K562 (cell line): ENCODE measurements at regions not wholly inside any gene's neighbourhood (a gene's known extent, or its start where the extent isn't known, plus 50 kb on each side); places are given as distances from the start of the nearest gene placed in this dataset.

Experiments
- ATAC-seq: fragments of 200-7000 bp; cut with Tn5 transposase; 3 replicates; pipeline ENCODE4 v1.9.1; 2020; ENCODE audit warnings: moderate library complexity
- BruUV-seq: library from RNA; stranded (reverse); fragments of 400-500 nt; replicated peaks from 2 replicates; lab custom pipeline; 2021; lab: Mats Ljungman, UMichigan
- CTCF ChIA-PET: fragments of 300-600 bp; formaldehyde crosslinking; extraction: SDS; loops from one replicate; lab custom pipeline; 2021; ENCODE audit warnings: low intra/inter-chr PET ratio; lab: Yijun Ruan, JAX
- POLR2A ChIA-PET: fragments of 300-600, 350-650 bp; sonication (Branson Sonifier 250); formaldehyde crosslinking; extraction: SDS; loops from one replicate; lab custom pipeline; 2021; ENCODE audit warnings: antibody characterized with exemption, inconsistent platforms; lab: Yijun Ruan, JAX
- DNase-seq, 4 experiments: peaks; one replicate each; pipeline versions ENCODE4 v3.0.0 to v3.0.0-alpha.2; 2011 to 2018; ENCODE audit warnings: low spot score in 3 of 4, mixed read lengths in 3 of 4; ENCODE audit errors: extremely low read depth in 1 of 4
- FAIRE-seq: peaks from 2 replicates; lab custom pipeline; 2011; peaks lifted over from hg19 to GRCh38; lab: Jason Lieb, UNC
- H2AFZ ChIP-seq: 2 replicates; pipeline ENCODE4 v1.6.0; 2011; ENCODE audit warnings: low read depth, low read length, control low read depth, inconsistent platforms
- H3K27ac ChIP-seq: fragments of 200-600 bp; 3 replicates; pipeline ENCODE4 v1.8.0; 2011; ENCODE audit warnings: low read depth, mild to moderate bottlenecking, control low read depth, inconsistent platforms, low read length, moderate library complexity, mixed read lengths; ENCODE audit errors: extremely low read depth
- H3K27me3 ChIP-seq, 2 experiments: fragments of 300-600 bp in 1 of 2; 2 replicates in 1 of 2; 3 replicates in 1 of 2; pipeline versions ENCODE4 v1.6.0 to v1.8.0; 2011; ENCODE audit warnings: inconsistent platforms in 2 of 2, low read length in 2 of 2, mild to moderate bottlenecking in 1 of 2, mixed read lengths in 1 of 2, moderate library complexity in 1 of 2; ENCODE audit not compliant: control insufficient read depth in 2 of 2, insufficient read depth in 2 of 2
- H3K36me3 ChIP-seq: fragments of 300-600 bp; 3 replicates; pipeline ENCODE4 v1.8.0; 2011; ENCODE audit warnings: mild to moderate bottlenecking, low read length, inconsistent platforms; ENCODE audit not compliant: control insufficient read depth, insufficient read depth
- H3K4me1 ChIP-seq, 2 experiments: fragments of 200-600 bp in 1 of 2; replicated peaks in 1 of 2; 2 replicates in 1 of 2; 3 replicates in 1 of 2; pipeline versions ENCODE4 v1.5.1 to v1.8.0; 2011; ENCODE audit warnings: inconsistent platforms in 2 of 2, low read length in 2 of 2, mild to moderate bottlenecking in 1 of 2, mixed read lengths in 1 of 2, moderate library complexity in 1 of 2; ENCODE audit not compliant: control insufficient read depth in 2 of 2, insufficient read depth in 2 of 2
- H3K4me2 ChIP-seq: 2 replicates; pipeline ENCODE4 v1.6.1; 2011; ENCODE audit warnings: low read length, control low read depth, inconsistent platforms, mixed read lengths; ENCODE audit not compliant: insufficient read depth
- H3K4me3 ChIP-seq: fragments of 200-600 bp; sonication (generic), shearing (Covaris generic); 2 replicates; pipeline ENCODE4 v1.5.1; 2016; ENCODE audit warnings: control low read depth, inconsistent platforms
- H3K79me2 ChIP-seq: fragments of 200-600 bp; 3 replicates; pipeline ENCODE4 v1.8.0; 2011; ENCODE audit warnings: low read length, inconsistent platforms; ENCODE audit not compliant: control insufficient read depth, insufficient read depth
- H3K9ac ChIP-seq, 2 experiments: 2 replicates each; pipeline versions ENCODE4 v1.6.0 to v1.6.1; 2011; ENCODE audit warnings: low read depth in 2 of 2, low read length in 2 of 2, control low read depth in 1 of 2, inconsistent platforms in 1 of 2, mild to moderate bottlenecking in 1 of 2, mixed read lengths in 1 of 2; ENCODE audit not compliant: insufficient read depth in 1 of 2
- H3K9me1 ChIP-seq: one replicate; pipeline ENCODE4 v1.6.0; 2011; ENCODE audit warnings: inconsistent platforms, mild to moderate bottlenecking, low read length, moderate library complexity; ENCODE audit not compliant: control insufficient read depth, insufficient read depth
- H3K9me3 ChIP-seq: replicated peaks from 2 replicates; pipeline ENCODE4 v1.5.1; 2011; ENCODE audit warnings: low read depth, low read length, inconsistent platforms; ENCODE audit not compliant: control insufficient read depth, insufficient read depth
- H4K20me1 ChIP-seq: replicated peaks from 2 replicates; pipeline ENCODE4 v1.6.1; 2011; ENCODE audit warnings: low read length, inconsistent platforms, mixed read lengths; ENCODE audit not compliant: control insufficient read depth, insufficient read depth
- ATF7 ChIP-seq: fragments of 450-650 bp; IDR thresholded peaks from 2 replicates; pipeline ENCODE4 v1.7.1; 2014; ENCODE audit warnings: mild to moderate bottlenecking, moderate library complexity
- CAMTA2 ChIP-seq: fragments of 250-450 bp; sonication (Bioruptor Pico); conservative IDR thresholded peaks from 2 replicates; pipeline ENCODE4 v1.5.1; 2022
- EP300 ChIP-seq: IDR thresholded peaks from 2 replicates; pipeline ENCODE4 v1.6.1; 2012; ENCODE audit warnings: low read length, improper control_type of control experiment
- HNRNPK ChIP-seq: fragments of 200-400 bp; formaldehyde crosslinking; IDR thresholded peaks from one replicate; pipeline ENCODE4 v1.6.1; 2018; ENCODE audit warnings: mild to moderate bottlenecking, low read depth, low read length; ENCODE audit not compliant: poor library complexity, severe bottlenecking
- SRF ChIP-seq, 2 experiments: fragments of 250-450, 450-650 bp in 1 of 2; sonication (Bioruptor Pico) in 1 of 2; sonication (generic) in 1 of 2; formaldehyde crosslinking; IDR thresholded peaks; 2 replicates each; pipeline versions ENCODE4 v1.5.0 to v1.5.1; 2020 to 2022; ENCODE audit warnings: mild to moderate bottlenecking in 1 of 2, missing genetic modification reagents in 1 of 2
- TAF1 ChIP-seq: IDR thresholded peaks from 2 replicates; pipeline ENCODE4 v1.6.1; 2011; ENCODE audit warnings: mild to moderate bottlenecking, low read length, moderate library complexity; ENCODE audit not compliant: insufficient read depth, control insufficient read depth, severe bottlenecking; ENCODE audit errors: extremely low read depth
- WGBS: fragments of 100-300 bp; shearing (Covaris generic); methylation state at CpG from one replicate; pipeline ENCODE4 v1.1.6; 2016; ENCODE audit warnings: low coverage, mixed read lengths; ENCODE audit not compliant: insufficient coverage; ENCODE audit errors: missing lambda C conversion rate; 5-methylcytosine and 5-hydroxymethylcytosine counted together
- in situ Hi-C: fragments of 300-500 bp; cut with MboI; formaldehyde crosslinking; loops from 4 replicates; pipeline ENCODE4 v1.15.0; 2018; ENCODE audit warnings: inconsistent platforms, mixed read lengths
- intact Hi-C: fragments of 100-400 bp; cut with micrococcal nuclease; formaldehyde crosslinking; loops from 2 replicates; pipeline ENCODE4 v1.14.2; 2022
- TF ChIP-seq, protein P1 (sequence below): sonication (generic); formaldehyde crosslinking; IDR thresholded peaks from 2 replicates; pipeline ENCODE4 v1.8.0; 2022; ENCODE audit warnings: mild to moderate bottlenecking, missing genetic modification reagents
- TF ChIP-seq, protein P2 (sequence below): sonication (generic); formaldehyde crosslinking; IDR thresholded peaks from 2 replicates; pipeline ENCODE4 v1.8.0; 2022; ENCODE audit warnings: mild to moderate bottlenecking, missing genetic modification reagents
- TF ChIP-seq, protein P3 (sequence below): fragments of 450-650 bp; IDR thresholded peaks from 2 replicates; pipeline ENCODE4 v1.6.1; 2018; ENCODE audit not compliant: partially characterized antibody

- DNase-seq (no peak), FAIRE-seq (no peak), ATAC-seq (no peak)
- intact Hi-C loops, result no loop called here
- no peak overlapping the region for H3K4me3 ChIP-seq
- ChIA-PET CTCF (no interaction called here), POLR2A (no interaction called here)
- no peak overlapping the region for H3K27ac ChIP-seq
- H2AFZ ChIP-seq, result no peak overlapping the region
- H3K79me2 ChIP-seq, result no peaks in the 10 kb centered on the region
- no peaks in the 10 kb centered on the region for H3K4me1 ChIP-seq
- H4K20me1 ChIP-seq, result no peaks in the 10 kb centered on the region
- in situ Hi-C loops, result no loop called here
- no TSS peak for BruUV-seq
- H3K27me3 ChIP-seq, result no peaks in the 10 kb centered on the region
- H3K36me3 ChIP-seq, result no peaks in the 10 kb centered on the region
- no peaks in the 10 kb centered on the region; the same call in 1 of the 2 replicates for H3K9me3 ChIP-seq
- no peaks in the 10 kb centered on the region for H3K9me1 ChIP-seq
- WGBS, result 0% methylated on average over 4 of the region's 6 CpGs
- no peak overlapping the region for H3K9ac ChIP-seq
- H3K4me2 ChIP-seq, result no peak overlapping the region
- TF ChIP-seq, protein P1, sequence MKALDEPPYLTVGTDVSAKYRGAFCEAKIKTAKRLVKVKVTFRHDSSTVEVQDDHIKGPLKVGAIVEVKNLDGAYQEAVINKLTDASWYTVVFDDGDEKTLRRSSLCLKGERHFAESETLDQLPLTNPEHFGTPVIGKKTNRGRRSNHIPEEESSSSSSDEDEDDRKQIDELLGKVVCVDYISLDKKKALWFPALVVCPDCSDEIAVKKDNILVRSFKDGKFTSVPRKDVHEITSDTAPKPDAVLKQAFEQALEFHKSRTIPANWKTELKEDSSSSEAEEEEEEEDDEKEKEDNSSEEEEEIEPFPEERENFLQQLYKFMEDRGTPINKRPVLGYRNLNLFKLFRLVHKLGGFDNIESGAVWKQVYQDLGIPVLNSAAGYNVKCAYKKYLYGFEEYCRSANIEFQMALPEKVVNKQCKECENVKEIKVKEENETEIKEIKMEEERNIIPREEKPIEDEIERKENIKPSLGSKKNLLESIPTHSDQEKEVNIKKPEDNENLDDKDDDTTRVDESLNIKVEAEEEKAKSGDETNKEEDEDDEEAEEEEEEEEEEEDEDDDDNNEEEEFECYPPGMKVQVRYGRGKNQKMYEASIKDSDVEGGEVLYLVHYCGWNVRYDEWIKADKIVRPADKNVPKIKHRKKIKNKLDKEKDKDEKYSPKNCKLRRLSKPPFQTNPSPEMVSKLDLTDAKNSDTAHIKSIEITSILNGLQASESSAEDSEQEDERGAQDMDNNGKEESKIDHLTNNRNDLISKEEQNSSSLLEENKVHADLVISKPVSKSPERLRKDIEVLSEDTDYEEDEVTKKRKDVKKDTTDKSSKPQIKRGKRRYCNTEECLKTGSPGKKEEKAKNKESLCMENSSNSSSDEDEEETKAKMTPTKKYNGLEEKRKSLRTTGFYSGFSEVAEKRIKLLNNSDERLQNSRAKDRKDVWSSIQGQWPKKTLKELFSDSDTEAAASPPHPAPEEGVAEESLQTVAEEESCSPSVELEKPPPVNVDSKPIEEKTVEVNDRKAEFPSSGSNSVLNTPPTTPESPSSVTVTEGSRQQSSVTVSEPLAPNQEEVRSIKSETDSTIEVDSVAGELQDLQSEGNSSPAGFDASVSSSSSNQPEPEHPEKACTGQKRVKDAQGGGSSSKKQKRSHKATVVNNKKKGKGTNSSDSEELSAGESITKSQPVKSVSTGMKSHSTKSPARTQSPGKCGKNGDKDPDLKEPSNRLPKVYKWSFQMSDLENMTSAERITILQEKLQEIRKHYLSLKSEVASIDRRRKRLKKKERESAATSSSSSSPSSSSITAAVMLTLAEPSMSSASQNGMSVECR (CRISPR knock-in tag), result no peak
- no peak for TF ChIP-seq TAF1
- TF ChIP-seq ATF7, result no peak
- TF ChIP-seq EP300, result no peak
- TF ChIP-seq, protein P2, sequence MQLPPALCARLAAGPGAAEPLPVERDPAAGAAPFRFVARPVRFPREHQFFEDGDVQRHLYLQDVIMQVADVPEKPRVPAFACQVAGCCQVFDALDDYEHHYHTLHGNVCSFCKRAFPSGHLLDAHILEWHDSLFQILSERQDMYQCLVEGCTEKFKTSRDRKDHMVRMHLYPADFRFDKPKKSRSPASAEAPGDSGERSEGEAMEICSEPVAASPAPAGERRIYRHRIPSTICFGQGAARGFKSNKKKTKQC, result no peak
- TF ChIP-seq CAMTA2 (CRISPR knock-in tag), result no peak
- TF ChIP-seq, protein P3, sequence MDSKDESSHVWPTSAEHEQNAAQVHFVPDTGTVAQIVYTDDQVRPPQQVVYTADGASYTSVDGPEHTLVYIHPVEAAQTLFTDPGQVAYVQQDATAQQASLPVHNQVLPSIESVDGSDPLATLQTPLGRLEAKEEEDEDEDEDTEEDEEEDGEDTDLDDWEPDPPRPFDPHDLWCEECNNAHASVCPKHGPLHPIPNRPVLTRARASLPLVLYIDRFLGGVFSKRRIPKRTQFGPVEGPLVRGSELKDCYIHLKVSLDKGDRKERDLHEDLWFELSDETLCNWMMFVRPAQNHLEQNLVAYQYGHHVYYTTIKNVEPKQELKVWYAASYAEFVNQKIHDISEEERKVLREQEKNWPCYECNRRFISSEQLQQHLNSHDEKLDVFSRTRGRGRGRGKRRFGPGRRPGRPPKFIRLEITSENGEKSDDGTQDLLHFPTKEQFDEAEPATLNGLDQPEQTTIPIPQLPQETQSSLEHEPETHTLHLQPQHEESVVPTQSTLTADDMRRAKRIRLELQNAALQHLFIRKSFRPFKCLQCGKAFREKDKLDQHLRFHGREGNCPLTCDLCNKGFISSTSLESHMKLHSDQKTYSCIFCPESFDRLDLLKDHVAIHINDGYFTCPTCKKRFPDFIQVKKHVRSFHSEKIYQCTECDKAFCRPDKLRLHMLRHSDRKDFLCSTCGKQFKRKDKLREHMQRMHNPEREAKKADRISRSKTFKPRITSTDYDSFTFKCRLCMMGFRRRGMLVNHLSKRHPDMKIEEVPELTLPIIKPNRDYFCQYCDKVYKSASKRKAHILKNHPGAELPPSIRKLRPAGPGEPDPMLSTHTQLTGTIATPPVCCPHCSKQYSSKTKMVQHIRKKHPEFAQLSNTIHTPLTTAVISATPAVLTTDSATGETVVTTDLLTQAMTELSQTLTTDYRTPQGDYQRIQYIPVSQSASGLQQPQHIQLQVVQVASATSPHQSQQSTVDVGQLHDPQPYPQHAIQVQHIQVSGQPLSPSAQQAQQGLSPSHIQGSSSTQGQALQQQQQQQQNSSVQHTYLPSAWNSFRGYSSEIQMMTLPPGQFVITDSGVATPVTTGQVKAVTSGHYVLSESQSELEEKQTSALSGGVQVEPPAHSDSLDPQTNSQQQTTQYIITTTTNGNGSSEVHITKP, result no peak
- TF ChIP-seq SRF (CRISPR knock-in tag; IDR thresholded peaks at IDR 0.05), result no peak
- TF ChIP-seq HNRNPK, result no peak
Measured at GRCh38 chr13:54033323-54033861, 1004.8 kb downstream of the OLFM4 start.
